IMR-90 (cell line): ENCODE measurements at regions not wholly inside any gene's neighbourhood (a gene's known extent, or its start where the extent isn't known, plus 50 kb on each side); places are given as distances from the start of the nearest gene placed in this dataset.

Experiments used
- ATAC-seq: fragments of 200-7000 bp; cut with Tn5 transposase; 2 replicates; pipeline ENCODE4 v1.9.1; 2020; ENCODE audit warnings: low read depth, mild to moderate bottlenecking, moderate library complexity
- BruUV-seq: library from RNA; stranded (reverse); fragments of 400-500 nt; replicated peaks from 2 replicates; lab custom pipeline; 2021; lab: Mats Ljungman, UMichigan
- CTCF ChIA-PET: fragments of 300-600 bp; formaldehyde crosslinking; extraction: SDS; loops from one replicate; lab custom pipeline; 2021; ENCODE audit warnings: antibody characterized with exemption; lab: Yijun Ruan, JAX
- POLR2A ChIA-PET: fragments of 300-600 bp; sonication (Branson Sonifier 250); formaldehyde crosslinking; loops from one replicate; lab custom pipeline; 2022; ENCODE audit warnings: antibody characterized with exemption; ENCODE audit not compliant: unreplicated experiment; lab: Charles Lee
- DNase-seq: peaks from one replicate; pipeline ENCODE4 v3.0.0; 2013
- H2AFZ ChIP-seq: replicated peaks from 2 replicates; pipeline ENCODE3; 2013; ENCODE audit warnings: low read length, mild to moderate bottlenecking; ENCODE audit not compliant: poor library complexity
- H2AK5ac ChIP-seq: 2 replicates; pipeline ENCODE4 v1.6.1; 2013; ENCODE audit warnings: low read depth, low read length, inconsistent platforms
- H2AK9ac ChIP-seq: replicated peaks from 2 replicates; pipeline ENCODE3; 2013; ENCODE audit warnings: mild to moderate bottlenecking, low read depth, low read length, moderate library complexity; ENCODE audit not compliant: poor library complexity
- H2BK120ac ChIP-seq: 2 replicates; pipeline ENCODE4 v1.6.1; 2013; ENCODE audit warnings: low read depth, low read length, inconsistent platforms
- H2BK15ac ChIP-seq: 3 replicates; pipeline ENCODE4 v1.6.1; 2013; ENCODE audit warnings: low read depth, low read length, inconsistent platforms
- H2BK20ac ChIP-seq: 2 replicates; pipeline ENCODE4 v1.6.1; 2013; ENCODE audit warnings: low read depth, mild to moderate bottlenecking, inconsistent platforms, low read length, moderate library complexity
- H2BK5ac ChIP-seq: 2 replicates; pipeline ENCODE4 v1.6.1; 2013; ENCODE audit warnings: mild to moderate bottlenecking, low read depth, low read length, inconsistent platforms; ENCODE audit not compliant: poor library complexity, severe bottlenecking
- H3K14ac ChIP-seq: replicated peaks from 2 replicates; pipeline ENCODE4 v1.6.1; 2013; ENCODE audit warnings: low read depth, low read length, inconsistent platforms
- H3K18ac ChIP-seq: 2 replicates; pipeline ENCODE4 v1.6.1; 2013; ENCODE audit warnings: low read depth, low read length, control low read depth
- H3K23ac ChIP-seq: 2 replicates; pipeline ENCODE4 v1.6.1; 2013; ENCODE audit warnings: low read depth, low read length, inconsistent platforms
- H3K27ac ChIP-seq: 2 replicates; pipeline ENCODE4 v1.5.1; 2013; ENCODE audit warnings: mild to moderate bottlenecking, control low read depth, low read length; ENCODE audit not compliant: insufficient read depth
- H3K27me3 ChIP-seq: 2 replicates; pipeline ENCODE4 v1.6.1; 2013; ENCODE audit warnings: low read length; ENCODE audit not compliant: control insufficient read depth, insufficient read depth
- H3K36me3 ChIP-seq: 2 replicates; pipeline ENCODE4 v1.6.1; 2013; ENCODE audit warnings: low read length, mixed read lengths; ENCODE audit not compliant: control insufficient read depth, insufficient read depth
- H3K4ac ChIP-seq: 2 replicates; pipeline ENCODE4 v1.6.1; 2013; ENCODE audit warnings: low read depth, low read length, inconsistent platforms
- H3K4me1 ChIP-seq: 2 replicates; pipeline ENCODE4 v1.6.1; 2013; ENCODE audit warnings: low read length, mixed read lengths; ENCODE audit not compliant: control insufficient read depth, insufficient read depth
- H3K4me2 ChIP-seq: 2 replicates; pipeline ENCODE4 v1.6.1; 2013; ENCODE audit warnings: low read depth, mild to moderate bottlenecking, control low read depth, low read length, moderate library complexity
- H3K4me3 ChIP-seq: 2 replicates; pipeline ENCODE4 v1.5.1; 2013; ENCODE audit warnings: low read depth, mild to moderate bottlenecking, control low read depth, low read length, moderate library complexity; ENCODE audit not compliant: insufficient read depth
- H3K56ac ChIP-seq: 2 replicates; pipeline ENCODE4 v1.6.1; 2013; ENCODE audit warnings: low read length, inconsistent platforms; ENCODE audit not compliant: insufficient read depth; ENCODE audit errors: extremely low read depth
- H3K79me1 ChIP-seq, 2 experiments: 2 replicates each; pipeline ENCODE4 v1.6.1; 2013; ENCODE audit warnings: low read length in 2 of 2, inconsistent platforms in 1 of 2, low read depth in 1 of 2
- H3K9ac ChIP-seq: 2 replicates; pipeline ENCODE4 v1.6.1; 2013; ENCODE audit warnings: low read depth, low read length, control low read depth
- H3K9me1 ChIP-seq: 2 replicates; pipeline ENCODE4 v1.6.1; 2013; ENCODE audit warnings: low read length, inconsistent platforms; ENCODE audit not compliant: insufficient read depth
- H3K9me3 ChIP-seq: 2 replicates; pipeline ENCODE4 v1.6.1; 2013; ENCODE audit warnings: low read length; ENCODE audit not compliant: control insufficient read depth, insufficient read depth
- H4K20me1 ChIP-seq: 2 replicates; pipeline ENCODE4 v1.6.1; 2013; ENCODE audit warnings: low read length, inconsistent platforms; ENCODE audit not compliant: insufficient read depth
- H4K5ac ChIP-seq: 2 replicates; pipeline ENCODE4 v1.6.1; 2013; ENCODE audit warnings: mild to moderate bottlenecking, low read depth, low read length, control low read depth
- H4K8ac ChIP-seq, 2 experiments: 2 replicates each; pipeline ENCODE4 v1.6.1; 2013; ENCODE audit warnings: low read depth in 2 of 2, low read length in 2 of 2, control low read depth in 1 of 2, inconsistent platforms in 1 of 2
- H4K91ac ChIP-seq: 2 replicates; pipeline ENCODE4 v1.6.1; 2013; ENCODE audit warnings: low read depth, low read length, inconsistent platforms; ENCODE audit not compliant: insufficient read depth
- CEBPB ChIP-seq: IDR thresholded peaks from 2 replicates; pipeline ENCODE4 v1.6.1; 2012; ENCODE audit warnings: low read depth, low read length, improper control_type of control experiment
- SMC3 ChIP-seq: fragments of 150-350 bp; IDR thresholded peaks from 2 replicates; pipeline ENCODE4 v1.6.1; 2016; ENCODE audit warnings: low read depth, mild to moderate bottlenecking, antibody characterized with exemption, low read length, moderate library complexity
- WGBS, 2 experiments: methylation state at CpG; one replicate each; pipeline versions ENCODE4 v1.1.5 to v1.1.7; 2013; ENCODE audit warnings: missing lambda C conversion rate in 2 of 2; ENCODE audit not compliant: insufficient read length in 1 of 2; ENCODE audit errors: extremely low coverage in 2 of 2; 5-methylcytosine and 5-hydroxymethylcytosine counted together
- dilution Hi-C: fragments of 300-500 bp; cut with HindIII; formaldehyde crosslinking; loops from one replicate; pipeline ENCODE4 v1.14.3; 2018; ENCODE audit warnings: low sequenced_read_pairs; ENCODE audit not compliant: unreplicated experiment
- in situ Hi-C: fragments of 300-500 bp; cut with MboI; formaldehyde crosslinking; loops from 3 replicates; pipeline ENCODE4 v1.14.3; 2019; ENCODE audit warnings: low sequenced_read_pairs, inconsistent platforms, mixed read lengths
- intact Hi-C: fragments of 100-400 bp; cut with micrococcal nuclease; formaldehyde crosslinking; loops from 2 replicates; pipeline ENCODE4 v1.10.0; 2022

DNA sequence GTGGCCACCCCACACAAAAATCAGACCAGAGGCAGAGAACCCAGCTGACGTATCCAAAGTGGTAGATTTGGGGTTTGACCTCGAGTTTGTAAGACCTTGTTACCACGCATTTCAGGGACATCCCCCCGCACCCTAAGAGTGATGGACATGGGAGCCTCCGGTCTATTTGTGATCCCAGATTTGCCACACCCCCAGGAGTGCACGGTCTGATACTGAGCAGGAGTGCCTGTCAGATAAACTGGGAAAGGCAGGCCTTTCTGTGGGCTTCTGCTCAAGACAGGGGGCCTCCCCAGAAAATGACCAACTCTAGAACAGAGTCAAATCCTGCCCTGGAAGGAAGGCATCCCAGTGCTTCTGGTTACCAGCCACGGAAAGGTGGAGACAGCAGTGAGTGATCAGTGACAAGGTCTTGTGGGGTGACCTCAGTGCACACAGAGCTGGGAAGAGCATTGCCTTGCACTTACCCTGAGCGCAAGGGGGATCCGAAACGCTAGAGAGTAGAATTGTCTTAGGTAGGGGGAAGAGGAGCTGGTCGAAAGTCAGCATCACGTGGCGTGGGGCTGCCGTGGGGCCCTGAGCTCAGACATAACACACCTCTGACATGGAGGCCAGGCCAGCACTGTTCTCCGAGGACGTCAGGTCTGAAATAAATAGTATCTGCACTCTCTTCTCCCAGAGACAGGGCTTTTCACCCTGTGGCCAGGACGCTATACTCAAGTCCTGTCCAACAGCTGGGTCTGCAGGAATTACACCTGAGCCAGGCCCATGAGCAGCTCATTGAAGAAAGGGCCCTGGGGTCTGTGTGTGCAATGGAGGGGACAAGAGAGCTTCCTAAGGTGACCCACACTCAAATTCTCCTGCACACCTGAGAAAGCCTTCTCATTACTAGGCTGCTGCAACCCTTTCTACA lies 242.4 kb upstream of the SALL3 start:
- CTCF ChIA-PET: no interaction called here
- in situ Hi-C loops: no loop called here
- H2BK5ac ChIP-seq: no peak overlapping the region

More for the DNA sequence above, 242.4 kb upstream of the SALL3 start:
- no peak overlapping the region for H3K56ac ChIP-seq
- no peaks in the 10 kb centered on the region for H3K27me3 ChIP-seq
- no peaks in the 10 kb centered on the region for H3K4me1 ChIP-seq
- H3K4ac ChIP-seq: no peak overlapping the region
- no peak overlapping the region for H3K9ac ChIP-seq
- H3K9me3 ChIP-seq: peaks cover 76% of the 10 kb centered on the region
- H4K20me1 ChIP-seq: no peaks in the 10 kb centered on the region
- no peak overlapping the region for H3K27ac ChIP-seq
- no peak overlapping the region for H4K5ac ChIP-seq
- no TSS peak for BruUV-seq
- no peak overlapping the region for H4K91ac ChIP-seq
- H2AFZ ChIP-seq: no peak overlapping the region
- ATAC-seq: no peak
- DNase-seq: no peak
- no peak overlapping the region for H2AK9ac ChIP-seq
- H3K79me1 ChIP-seq: no peaks in the 10 kb centered on the region
- no peak overlapping the region for H2AK5ac ChIP-seq
- TF ChIP-seq CEBPB (no peak), SMC3 (no peak)
- dilution Hi-C loops: no loop called here
- no peaks in the 10 kb centered on the region for H3K9me1 ChIP-seq
- no peak overlapping the region for H3K4me3 ChIP-seq
- POLR2A ChIA-PET: no interaction called here
- no peak overlapping the region for H2BK120ac ChIP-seq
- no CpG with 5 or more reads among the region's 17 CpGs for WGBS, 2 experiments
- H2BK20ac ChIP-seq: no peak overlapping the region
- H4K8ac ChIP-seq: no peak overlapping the region
- H3K4me2 ChIP-seq: no peak overlapping the region
- no peak overlapping the region for H3K18ac ChIP-seq
- no peak overlapping the region for H3K14ac ChIP-seq
- no peak overlapping the region for H2BK15ac ChIP-seq
- no peaks in the 10 kb centered on the region for H3K36me3 ChIP-seq
- H3K23ac ChIP-seq: no peak overlapping the region
- intact Hi-C loops: no loop called here
